Activated CD4-positive, alpha-beta T cell treated with anti-CD3 and anti-CD28 coated beads for 36 hours (primary cell): ENCODE measurements at regions not wholly inside any gene's neighbourhood (a gene's known extent, or its start where the extent isn't known, plus 50 kb on each side); places are given as distances from the start of the nearest gene placed in this dataset.

Source experiments
- ATAC-seq: fragments of 200-7000 bp; cut with Tn5 transposase; one replicate; pipeline ENCODE4 v1.10.0; 2021; ENCODE audit warnings: mild to moderate bottlenecking, moderate library complexity
- CTCF ChIA-PET: fragments of 350-600 bp; sonication (Branson Sonifier 250); formaldehyde crosslinking; loops from one replicate; lab custom pipeline; 2021; ENCODE audit warnings: antibody characterized with exemption; lab: Charles Lee
- POLR2A ChIA-PET: fragments of 350-600 bp; sonication (Branson Sonifier 250); formaldehyde crosslinking; loops from one replicate; lab custom pipeline; 2021; ENCODE audit warnings: antibody characterized with exemption, inconsistent platforms; lab: Charles Lee
- DNase-seq: peaks from one replicate; pipeline ENCODE4 v3.0.0-alpha.2; 2020
- H3K27ac Mint-ChIP-seq: one replicate; pipeline ENCODE4 v1.8.0; 2021; ENCODE audit warnings: mixed read lengths
- H3K27me3 Mint-ChIP-seq: one replicate; pipeline ENCODE4 v1.8.0; 2021; ENCODE audit warnings: mixed read lengths
- H3K36me3 Mint-ChIP-seq: one replicate; pipeline ENCODE4 v1.8.0; 2021; ENCODE audit warnings: low read depth, mixed read lengths
- H3K4me1 Mint-ChIP-seq: one replicate; pipeline ENCODE4 v1.8.0; 2021; ENCODE audit warnings: mixed read lengths
- H3K4me3 Mint-ChIP-seq: one replicate; pipeline ENCODE4 v1.8.0; 2021; ENCODE audit warnings: mild to moderate bottlenecking, moderate library complexity, mixed read lengths
- H3K9me3 Mint-ChIP-seq: one replicate; pipeline ENCODE4 v1.8.0; 2021; ENCODE audit warnings: low read depth, mixed read lengths
- intact Hi-C, 2 experiments: fragments of 100-400 bp; cut with DNase I in 1 of 2; cut with micrococcal nuclease in 1 of 2; formaldehyde crosslinking; loops; one replicate each; pipeline versions ENCODE4 v1.14.2 to v1.15.1; 2022 to 2024; cut with DNase I, micrococcal nuclease

DNA sequence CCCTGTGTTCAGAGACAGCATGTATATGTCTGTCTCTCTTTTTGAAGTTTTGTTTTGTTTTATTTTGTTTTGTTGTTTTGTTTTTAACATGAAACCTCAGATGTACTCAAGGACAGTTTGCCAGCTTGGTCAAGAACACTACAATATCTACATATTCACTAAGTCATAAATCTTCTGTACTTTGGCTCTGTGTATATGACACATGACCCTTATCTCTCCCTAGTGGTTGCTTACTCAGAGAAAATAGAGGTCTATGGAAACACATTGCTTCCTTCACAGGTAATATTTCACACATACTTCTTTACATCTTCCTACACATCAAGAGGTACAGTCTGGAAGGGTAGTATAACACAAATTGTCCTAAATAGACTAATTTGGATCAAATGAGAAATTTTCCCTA is 312.6 kb upstream of the VRK2 start:
- Mint-ChIP-seq H3K27ac (no peak overlapping the region), H3K4me3 (no peak overlapping the region), H3K4me1 (no peaks in the 10 kb centered on the region), H3K36me3 (no peaks in the 10 kb centered on the region), H3K27me3 (no peaks in the 10 kb centered on the region), H3K9me3 (no peaks in the 10 kb centered on the region)
- intact Hi-C loops: no loop called here
- ATAC-seq (no peak), DNase-seq (no peak)
- CTCF ChIA-PET: interaction anchor here (2.0 kb wide), 1 partner anchor 9 kb away, joined by 4 read pairs; no protein-coding TSS in a partner anchor
- POLR2A ChIA-PET: no interaction called here

DNA sequence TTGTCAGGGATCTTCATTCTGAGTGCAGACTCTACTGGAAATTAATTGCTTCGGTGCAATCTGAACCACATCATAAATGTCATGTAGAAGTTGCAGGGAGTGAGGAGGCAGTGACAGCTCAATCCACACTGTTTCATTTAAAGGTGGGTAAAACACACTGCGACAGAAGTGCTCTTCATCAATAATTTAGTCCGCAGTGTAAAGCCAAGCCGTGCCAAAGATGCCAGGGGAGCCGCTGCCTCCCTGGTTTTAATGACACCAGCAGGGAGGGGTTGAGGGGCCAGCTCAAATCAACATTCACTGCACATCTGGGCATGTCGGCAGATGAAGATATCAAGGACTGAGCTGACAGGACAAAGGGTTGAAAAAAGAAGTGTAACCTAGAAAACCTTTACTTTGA is 305.7 kb upstream of the VRK2 start:
- Mint-ChIP-seq H3K4me3 (no peak overlapping the region), H3K36me3 (no peaks in the 10 kb centered on the region), H3K4me1 (no peaks in the 10 kb centered on the region), H3K27ac (no peak overlapping the region), H3K9me3 (no peaks in the 10 kb centered on the region), H3K27me3 (no peaks in the 10 kb centered on the region)
- no peak for DNase-seq
- no peak for ATAC-seq
- POLR2A ChIA-PET: no interaction called here
- CTCF ChIA-PET: no interaction called here
- intact Hi-C loops: no loop called here

DNA sequence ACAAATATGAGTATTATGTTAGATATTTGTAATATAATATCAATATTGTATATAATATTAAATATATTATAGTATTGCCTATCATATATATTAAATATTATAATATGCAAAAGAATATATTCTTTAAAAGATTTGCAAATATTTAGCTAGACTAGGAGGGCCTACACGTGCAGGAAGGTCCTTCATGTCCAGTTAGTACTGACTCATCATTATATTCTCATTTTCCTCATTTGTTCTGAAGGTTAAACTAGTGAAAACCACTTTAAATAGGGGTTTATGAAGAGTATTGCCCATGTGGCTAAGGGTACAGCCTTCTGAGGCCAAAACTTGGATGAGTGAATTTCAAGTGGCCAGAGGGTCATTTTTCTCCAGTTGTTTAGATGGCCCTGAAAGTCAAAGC is 293.0 kb upstream of the VRK2 start:
- no peaks in the 10 kb centered on the region for H3K36me3 Mint-ChIP-seq
- intact Hi-C loops: loop anchor here (10.0 kb wide), 2 partner anchors 691 to 1111 kb away; no protein-coding TSS in a partner anchor
- no peaks in the 10 kb centered on the region for H3K4me1 Mint-ChIP-seq
- H3K27ac Mint-ChIP-seq: no peak overlapping the region
- ChIA-PET POLR2A (no interaction called here), CTCF (no interaction called here)
- ATAC-seq (no peak), DNase-seq (no peak)
- H3K4me3 Mint-ChIP-seq: no peak overlapping the region
- no peaks in the 10 kb centered on the region for H3K27me3 Mint-ChIP-seq
- no peaks in the 10 kb centered on the region for H3K9me3 Mint-ChIP-seq

DNA sequence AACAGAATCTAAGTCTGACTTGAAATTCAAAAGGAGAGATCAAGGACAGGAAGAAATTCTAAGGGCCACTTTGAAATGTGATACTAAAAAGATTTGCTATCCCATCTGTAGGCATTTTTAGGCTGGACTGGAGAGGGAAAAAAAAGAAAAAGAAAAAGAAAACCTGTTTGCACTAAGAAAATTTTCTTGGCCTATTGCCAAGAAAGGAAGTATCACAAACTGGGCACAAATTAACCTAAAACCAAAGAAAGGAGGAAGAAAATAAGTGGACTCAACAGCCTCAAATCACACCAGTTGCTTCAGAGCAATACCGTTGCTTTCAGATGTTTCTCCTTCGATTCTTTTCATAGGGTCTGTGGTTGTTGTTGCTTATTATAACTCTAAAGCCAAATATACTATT is 287.9 kb upstream of the VRK2 start:
- Mint-ChIP-seq H3K36me3 (no peaks in the 10 kb centered on the region), H3K27me3 (peaks cover 3% of the 10 kb centered on the region), H3K9me3 (no peaks in the 10 kb centered on the region), H3K4me3 (no peak overlapping the region), H3K4me1 (no peaks in the 10 kb centered on the region), H3K27ac (no peak overlapping the region)
- ChIA-PET CTCF (interaction anchor here (1.0 to 1.6 kb wide), 6 partner anchors 13 to 1266 kb away, joined by 4 to 6 read pairs (median 5); no protein-coding TSS in a partner anchor), POLR2A (no interaction called here)
- intact Hi-C loops: loop anchor here (2.0 to 10.0 kb wide), 6 partner anchors 149 to 1106 kb away; no protein-coding TSS in a partner anchor
- DNase-seq: no peak
- ATAC-seq: no peak

DNA sequence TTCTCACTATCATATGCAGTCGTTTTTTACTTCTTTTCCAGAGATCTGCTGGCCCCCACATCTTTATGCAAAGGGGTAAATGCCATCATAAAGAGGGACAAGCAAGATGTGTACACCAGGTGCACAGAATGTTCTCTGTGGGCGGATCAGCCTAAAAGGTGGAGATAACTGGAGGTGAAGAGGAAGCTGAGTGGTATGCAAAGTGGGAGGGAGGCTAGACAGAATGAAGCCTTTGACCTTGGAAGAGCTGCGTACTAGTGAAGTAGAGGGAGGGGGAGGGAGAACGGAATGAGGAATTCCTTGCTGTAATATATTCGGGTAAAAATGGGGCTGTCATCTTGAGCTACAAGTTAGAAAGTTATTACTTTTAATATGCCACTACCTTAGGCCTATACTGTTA is 287.5 kb upstream of the VRK2 start:
- H3K9me3 Mint-ChIP-seq: no peaks in the 10 kb centered on the region
- H3K27me3 Mint-ChIP-seq: peaks cover 3% of the 10 kb centered on the region
- intact Hi-C loops: loop anchor here (2.0 to 10.0 kb wide), 6 partner anchors 148 to 1106 kb away; no protein-coding TSS in a partner anchor

DNA sequence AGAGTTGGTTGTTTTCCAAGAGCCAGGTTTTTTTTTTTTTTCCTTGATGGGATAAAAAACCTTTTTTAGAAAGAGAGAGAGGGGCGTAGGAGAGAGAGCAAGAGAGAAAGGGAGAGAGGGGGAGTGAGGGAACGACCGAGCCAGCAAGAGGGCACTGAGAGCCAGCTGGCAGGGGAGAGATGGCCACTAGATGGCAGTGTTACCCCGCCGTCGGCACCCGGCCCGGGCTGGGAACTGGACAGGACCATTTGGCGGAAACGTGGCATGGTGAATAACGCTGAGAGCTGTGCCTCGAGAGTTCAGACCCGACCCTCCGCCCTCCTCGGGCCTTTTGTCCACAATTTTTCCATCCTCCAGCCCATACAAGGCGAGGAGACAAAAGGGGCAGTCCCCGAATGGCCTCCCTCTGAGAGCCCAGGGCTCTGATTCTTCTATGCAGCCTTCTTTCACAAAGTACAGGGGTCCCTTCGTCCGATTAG is 286.7 kb upstream of the VRK2 start:
- ATAC-seq (peak; percentile 93), DNase-seq (peak; percentile 86)
- H3K27me3 Mint-ChIP-seq: peaks cover 3% of the 10 kb centered on the region
- H3K9me3 Mint-ChIP-seq: no peaks in the 10 kb centered on the region
- H3K36me3 Mint-ChIP-seq: no peaks in the 10 kb centered on the region
- H3K4me3 Mint-ChIP-seq: no peak overlapping the region
- ChIA-PET POLR2A (no interaction called here), CTCF (interaction anchor here (0.6 to 1.6 kb wide), 14 partner anchors 12 to 1264 kb away, joined by 3 to 6 read pairs (median 3); no protein-coding TSS in a partner anchor)
- no peak overlapping the region for H3K27ac Mint-ChIP-seq
- intact Hi-C loops: loop anchor here (2.0 to 10.0 kb wide), 7 partner anchors 147 to 1737 kb away; no protein-coding TSS in a partner anchor
- no peaks in the 10 kb centered on the region for H3K4me1 Mint-ChIP-seq

More for the DNA sequence above, 287.5 kb upstream of the VRK2 start:
- ChIA-PET CTCF (interaction anchor here (0.7 to 1.6 kb wide), 10 partner anchors 13 to 1265 kb away, joined by 3 to 6 read pairs (median 4); no protein-coding TSS in a partner anchor), POLR2A (no interaction called here)
- H3K27ac Mint-ChIP-seq: no peak overlapping the region
- no peak for ATAC-seq
- H3K36me3 Mint-ChIP-seq: no peaks in the 10 kb centered on the region
- no peak overlapping the region for H3K4me3 Mint-ChIP-seq
- no peaks in the 10 kb centered on the region for H3K4me1 Mint-ChIP-seq
- no peak for DNase-seq

DNA sequence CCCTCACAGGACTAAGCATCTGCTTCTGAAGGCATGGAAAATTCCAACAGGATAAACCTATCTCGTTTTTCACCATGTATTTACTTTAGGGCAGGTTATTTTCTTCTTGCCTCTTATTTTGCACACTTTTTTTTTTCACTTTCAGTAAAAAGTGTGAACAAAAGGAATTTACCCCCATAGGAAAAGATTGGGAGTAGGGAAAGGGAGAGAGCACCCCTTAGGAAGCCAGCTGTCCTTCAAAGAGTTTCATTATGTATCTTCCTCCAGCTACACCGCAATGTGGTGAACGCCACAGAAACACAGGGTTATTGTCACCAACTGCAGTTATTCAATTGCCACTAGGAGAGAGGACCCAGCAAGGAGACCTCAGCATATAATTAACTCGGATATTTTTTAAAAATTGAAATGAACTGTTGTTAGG is 286.2 kb upstream of the VRK2 start:
- no peaks in the 10 kb centered on the region for H3K9me3 Mint-ChIP-seq
- ATAC-seq: no peak
- intact Hi-C loops: loop anchor here in 1 of 2 experiments (5.0 kb wide), 1 partner anchor 1737 kb away; no protein-coding TSS in a partner anchor

DNA sequence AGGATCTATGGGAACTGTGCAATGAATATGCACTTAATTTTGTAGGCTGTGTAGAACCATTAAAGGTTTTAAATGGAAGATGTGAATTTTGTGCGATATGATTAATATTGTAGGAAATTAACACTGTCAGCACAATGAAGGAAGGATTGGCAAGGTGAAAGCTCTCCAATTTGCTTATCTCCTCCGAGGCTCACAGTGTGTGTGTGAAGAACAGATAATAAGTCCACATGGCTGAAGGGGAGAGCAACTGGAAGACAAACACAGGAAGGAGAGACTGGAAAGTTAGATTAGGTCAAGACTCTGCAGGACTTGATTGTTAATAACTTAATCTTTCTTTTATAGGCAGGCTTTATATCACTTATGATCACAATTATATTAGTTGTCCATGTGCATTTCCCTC is 269.7 kb upstream of the VRK2 start:
- no peak for ATAC-seq
- CTCF ChIA-PET: no interaction called here

More for the DNA sequence above, 286.2 kb upstream of the VRK2 start:
- Mint-ChIP-seq H3K36me3 (no peaks in the 10 kb centered on the region), H3K27ac (no peak overlapping the region), H3K27me3 (peaks cover 3% of the 10 kb centered on the region), H3K4me1 (no peaks in the 10 kb centered on the region), H3K4me3 (no peak overlapping the region)
- no peak for DNase-seq
- ChIA-PET POLR2A (no interaction called here), CTCF (interaction anchor here (0.6 to 1.6 kb wide), 9 partner anchors 14 to 687 kb away, joined by 3 to 4 read pairs (median 3); no protein-coding TSS in a partner anchor)

DNA sequence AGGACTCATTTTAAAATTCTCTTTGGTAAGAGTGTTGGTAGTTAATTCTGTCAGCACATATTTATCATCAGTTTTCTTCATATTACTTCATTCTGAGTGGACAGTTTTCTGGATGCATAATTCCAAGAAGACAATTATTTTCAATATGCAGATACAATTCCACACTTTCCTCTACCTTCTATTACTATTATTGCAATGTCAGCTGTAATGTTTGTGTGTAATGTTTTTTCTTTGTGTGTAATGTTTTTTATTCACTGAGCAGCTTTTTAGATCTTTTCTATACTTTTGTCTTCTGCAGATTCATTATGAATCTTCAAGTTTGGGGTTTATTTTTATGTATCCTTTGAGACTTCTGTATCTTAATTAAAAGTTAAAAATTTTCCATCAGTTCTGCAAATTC is 264.0 kb upstream of the VRK2 start:
- ATAC-seq (no peak), DNase-seq (no peak)
- intact Hi-C loops: no loop called here
- H3K27me3 Mint-ChIP-seq: no peaks in the 10 kb centered on the region
- no peaks in the 10 kb centered on the region for H3K9me3 Mint-ChIP-seq
- POLR2A ChIA-PET: no interaction called here
- no peak overlapping the region for H3K4me3 Mint-ChIP-seq
- no peak overlapping the region for H3K27ac Mint-ChIP-seq
- CTCF ChIA-PET: no interaction called here
- no peaks in the 10 kb centered on the region for H3K4me1 Mint-ChIP-seq
- H3K36me3 Mint-ChIP-seq: no peaks in the 10 kb centered on the region

More for the DNA sequence above, 269.7 kb upstream of the VRK2 start:
- H3K4me3 Mint-ChIP-seq: no peak overlapping the region
- no peak for DNase-seq
- POLR2A ChIA-PET: no interaction called here
- no peaks in the 10 kb centered on the region for H3K9me3 Mint-ChIP-seq
- no peaks in the 10 kb centered on the region for H3K36me3 Mint-ChIP-seq
- intact Hi-C loops: no loop called here
- no peaks in the 10 kb centered on the region for H3K4me1 Mint-ChIP-seq
- no peak overlapping the region for H3K27ac Mint-ChIP-seq
- no peaks in the 10 kb centered on the region for H3K27me3 Mint-ChIP-seq

DNA sequence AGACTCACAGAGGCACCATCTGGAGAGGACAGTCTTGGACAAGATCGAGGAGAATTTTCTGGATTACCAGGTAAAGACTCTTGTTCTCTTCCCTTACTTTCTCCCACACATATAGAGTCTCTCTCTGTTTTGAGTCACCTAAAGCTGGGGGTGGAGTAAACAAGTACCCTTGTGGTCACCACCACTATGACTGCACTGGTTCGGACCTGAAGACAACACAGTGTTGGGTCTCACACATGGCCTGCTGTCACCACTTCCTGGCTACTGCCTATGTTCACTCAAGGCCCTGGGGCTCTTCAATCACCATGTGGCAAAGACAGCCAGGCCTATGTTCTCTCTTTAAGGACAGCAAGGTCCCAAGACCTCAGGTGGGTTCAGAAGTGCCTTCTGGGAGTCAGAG is 253.3 kb upstream of the VRK2 start:
- Mint-ChIP-seq H3K4me3 (no peak overlapping the region), H3K27ac (no peak overlapping the region), H3K4me1 (no peaks in the 10 kb centered on the region), H3K9me3 (peaks cover 4% of the 10 kb centered on the region), H3K36me3 (no peaks in the 10 kb centered on the region), H3K27me3 (peaks cover 2% of the 10 kb centered on the region)
- DNase-seq: no peak
- CTCF ChIA-PET: interaction anchor here (0.6 kb wide), 1 partner anchor 34 kb away, joined by 4 read pairs; no protein-coding TSS in a partner anchor
- intact Hi-C loops: no loop called here
- POLR2A ChIA-PET: no interaction called here
- ATAC-seq: no peak

DNA sequence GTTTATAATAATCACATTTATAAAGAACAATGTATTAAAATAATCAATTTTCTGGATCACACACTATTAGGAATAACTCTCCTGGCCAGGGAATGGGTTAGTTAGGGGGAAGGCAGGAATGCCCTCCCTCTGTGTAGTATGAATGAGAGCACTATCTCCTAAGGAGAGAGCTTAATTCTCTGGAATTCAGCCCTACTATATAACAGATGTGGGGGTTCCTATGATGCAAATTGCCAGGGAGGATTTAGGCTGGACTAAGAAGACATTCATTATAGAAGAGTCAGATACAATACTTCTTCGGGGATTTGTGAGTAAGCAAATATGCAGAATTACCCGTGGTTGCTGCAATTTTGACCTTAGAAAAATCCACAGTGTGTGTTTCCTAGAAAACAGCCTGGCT is 250.1 kb upstream of the VRK2 start:
- intact Hi-C loops: no loop called here
- ChIA-PET POLR2A (no interaction called here), CTCF (interaction anchor here (1.5 kb wide), 1 partner anchor 10 kb away, joined by 5 read pairs; no protein-coding TSS in a partner anchor)
- H3K9me3 Mint-ChIP-seq: peaks cover 11% of the 10 kb centered on the region
- no peak overlapping the region for H3K4me3 Mint-ChIP-seq
- H3K4me1 Mint-ChIP-seq: no peaks in the 10 kb centered on the region
- no peaks in the 10 kb centered on the region for H3K36me3 Mint-ChIP-seq
- H3K27ac Mint-ChIP-seq: no peak overlapping the region
- peaks cover 2% of the 10 kb centered on the region for H3K27me3 Mint-ChIP-seq
- ATAC-seq: no peak
- DNase-seq: no peak

DNA sequence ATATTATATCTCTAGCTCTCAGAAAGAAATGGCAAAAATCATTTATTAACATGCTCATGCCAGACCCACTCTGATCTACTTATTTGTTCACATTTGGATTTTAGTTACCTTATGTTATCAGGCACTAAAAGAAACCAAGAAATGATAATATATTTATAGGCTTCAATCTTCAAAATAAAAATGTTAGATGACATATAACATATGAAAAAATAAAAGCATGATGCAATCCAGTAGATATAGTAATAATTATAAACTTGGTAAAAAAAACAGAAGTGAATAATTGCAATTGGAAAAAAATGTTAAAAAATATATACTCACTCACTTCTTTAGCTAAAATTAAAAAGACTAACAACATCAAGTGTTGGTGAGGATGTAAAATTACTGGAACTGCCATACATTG is 248.3 kb upstream of the VRK2 start:
- ChIA-PET POLR2A (no interaction called here), CTCF (interaction anchor here (1.3 kb wide), 1 partner anchor 14 kb away, joined by 4 read pairs; no protein-coding TSS in a partner anchor)
- H3K4me1 Mint-ChIP-seq: no peaks in the 10 kb centered on the region
- no peak overlapping the region for H3K4me3 Mint-ChIP-seq
- no peak overlapping the region for H3K27ac Mint-ChIP-seq
- DNase-seq (no peak), ATAC-seq (no peak)
- peaks cover 10% of the 10 kb centered on the region for H3K9me3 Mint-ChIP-seq
- intact Hi-C loops: no loop called here
- H3K36me3 Mint-ChIP-seq: no peaks in the 10 kb centered on the region
- H3K27me3 Mint-ChIP-seq: no peaks in the 10 kb centered on the region
